NB4 (cell line): ENCODE measurements at regions not wholly inside any gene's neighbourhood (a gene's known extent, or its start where the extent isn't known, plus 50 kb on each side); places are given as distances from the start of the nearest gene placed in this dataset.

Experiments used
- DNase-seq: peaks from one replicate; pipeline ENCODE4 v3.0.0; 2010; ENCODE audit warnings: low read depth
- H3K4me3 ChIP-seq: one replicate; pipeline ENCODE4 v1.5.1; 2011; ENCODE audit warnings: mild to moderate bottlenecking, low read depth, low read length, moderate library complexity
- CTCF ChIP-seq: IDR thresholded peaks from one replicate; pipeline ENCODE4 v1.5.1; 2012; ENCODE audit warnings: low read depth, low read length
- MAX ChIP-seq: IDR thresholded peaks from 2 replicates; pipeline ENCODE4 v1.6.1; 2011; ENCODE audit warnings: low read depth, low read length
- MYC ChIP-seq: IDR thresholded peaks from 2 replicates; pipeline ENCODE4 v1.6.1; 2011; ENCODE audit warnings: low read depth, low read length
- POLR2A ChIP-seq: IDR thresholded peaks from 2 replicates; pipeline ENCODE4 v1.6.1; 2011; ENCODE audit warnings: mild to moderate bottlenecking; ENCODE audit not compliant: insufficient read length; ENCODE audit errors: extremely low read depth

DNA sequence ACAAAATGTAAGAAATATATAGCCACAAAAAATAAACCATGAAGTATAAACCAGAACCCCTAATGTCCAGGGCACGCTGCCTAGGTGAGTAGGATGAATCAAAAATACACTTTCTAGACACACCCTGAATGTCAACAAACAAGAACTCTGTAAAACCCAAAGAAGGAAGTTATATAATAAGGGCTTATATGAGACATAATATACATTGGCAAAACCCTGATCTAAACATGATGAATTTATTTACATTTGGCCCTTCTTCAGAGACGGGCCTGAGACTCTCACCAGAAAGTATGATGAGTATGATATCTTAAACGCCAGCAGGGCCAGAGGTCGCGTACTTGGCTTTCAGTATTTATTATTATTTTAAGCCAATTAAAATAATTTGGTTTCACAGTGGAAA, 125.1 kb upstream of the FST start:
- DNase-seq, result no peak
- H3K4me3 ChIP-seq, result no peak overlapping the region
- no peak for TF ChIP-seq MAX
- TF ChIP-seq MYC, result no peak
- no peak for TF ChIP-seq POLR2A
- no peak for TF ChIP-seq CTCF

DNA sequence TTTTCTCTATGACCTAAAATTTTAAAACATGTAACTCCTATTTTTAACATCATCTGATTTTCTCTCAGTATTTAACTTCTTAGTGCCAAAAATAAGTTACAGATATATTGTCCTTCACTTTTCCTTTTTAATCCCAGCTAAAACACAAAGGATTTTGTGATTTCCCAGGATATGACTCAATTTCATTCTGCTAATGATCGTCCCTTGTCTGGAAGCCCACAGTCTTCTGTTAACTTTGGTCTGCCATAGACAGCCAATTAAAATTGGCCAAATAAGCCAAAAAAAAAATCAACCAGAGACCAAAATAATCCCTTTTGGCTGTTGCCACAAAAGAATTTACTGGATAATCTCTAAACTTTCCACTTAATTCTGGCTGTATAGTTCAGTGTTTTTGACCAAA, 124.5 kb upstream of the FST start:
- no peak for DNase-seq
- no peak overlapping the region for H3K4me3 ChIP-seq
- TF ChIP-seq POLR2A, result no peak
- TF ChIP-seq MAX, result no peak

- DNase-seq, result no peak
- no peak for TF ChIP-seq POLR2A
- no peak for TF ChIP-seq MYC
- H3K4me3 ChIP-seq, result no peak overlapping the region
These were observed 123.0 kb upstream of the FST start for GRCh38 chr5:53357439-53357838.

GRCh38 chr5:53358794-53359193, 121.6 kb upstream of the FST start:
- TF ChIP-seq MYC, result no peak
- H3K4me3 ChIP-seq, result no peak overlapping the region
- no peak for DNase-seq

DNA sequence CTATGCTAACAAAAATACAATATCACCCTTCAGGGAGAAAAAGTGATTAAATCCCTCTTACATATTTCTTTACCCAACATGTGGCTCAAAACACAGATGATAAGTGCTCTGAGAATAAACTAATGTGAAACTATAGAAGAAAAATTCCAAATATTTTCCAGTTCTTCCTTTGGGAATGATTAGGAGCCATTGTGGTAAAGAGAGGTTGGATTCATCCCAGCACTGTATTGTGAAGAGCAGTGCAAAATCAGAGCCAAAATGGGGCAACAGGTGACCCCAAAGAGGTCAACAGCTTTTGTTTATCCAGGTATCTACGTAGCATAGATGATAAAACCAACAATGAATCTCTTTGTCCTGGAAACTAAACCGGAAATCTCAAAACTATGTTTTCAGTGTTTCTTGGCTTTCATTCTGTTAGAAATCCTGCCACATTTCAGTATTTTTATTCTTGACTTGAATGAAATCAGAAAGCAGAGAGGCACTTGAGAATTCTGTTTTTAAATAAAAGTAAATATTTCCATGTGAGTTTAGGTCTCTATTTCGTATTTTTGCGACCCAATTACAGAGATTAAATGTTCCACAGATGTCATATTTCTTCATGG, 120.4 kb upstream of the FST start:
- H3K4me3 ChIP-seq, result no peak overlapping the region
- no peak for DNase-seq
- TF ChIP-seq MYC, result no peak
- TF ChIP-seq CTCF, result no peak
- TF ChIP-seq MAX, result no peak
- TF ChIP-seq POLR2A, result no peak

- H3K4me3 ChIP-seq, result no peak overlapping the region
- TF ChIP-seq MAX (no peak), POLR2A (no peak), CTCF (no peak), MYC (no peak)
- no peak for DNase-seq
These were observed 119.6 kb upstream of the FST start for GRCh38 chr5:53360811-53361210.

DNA sequence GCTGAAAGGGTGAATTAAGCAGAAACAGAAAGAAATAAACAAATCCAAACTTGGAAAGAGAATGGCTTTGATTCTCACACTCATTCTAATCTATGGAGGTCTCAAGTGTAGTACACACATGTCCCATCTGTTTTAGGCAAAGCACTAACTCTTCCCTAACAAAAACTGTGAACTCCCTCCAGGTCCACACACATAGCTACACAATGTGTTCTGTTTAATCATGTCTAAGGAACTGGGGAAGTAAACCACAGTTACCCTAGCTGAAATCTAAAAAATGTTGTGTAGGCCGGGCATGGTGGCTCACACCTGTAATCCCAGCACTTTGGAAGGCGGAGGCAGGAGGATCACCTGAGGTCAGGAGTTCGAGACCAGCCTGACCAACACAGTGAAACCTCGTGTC, 118.7 kb upstream of the FST start:
- DNase-seq, result no peak
- H3K4me3 ChIP-seq, result no peak overlapping the region
- TF ChIP-seq MYC (no peak), POLR2A (no peak), MAX (no peak), CTCF (no peak)
